GM13977 (cell line): ENCODE measurements at regions not wholly inside any gene's neighbourhood (a gene's known extent, or its start where the extent isn't known, plus 50 kb on each side); places are given as distances from the start of the nearest gene placed in this dataset.

Experiments
- DNase-seq: peaks from one replicate; pipeline ENCODE4 v3.0.0; 2012; ENCODE audit warnings: low spot score
- in situ Hi-C: fragments of 300-500 bp; cut with MboI; formaldehyde crosslinking; loops from one replicate; pipeline ENCODE4 v1.12.0; 2022; ENCODE audit warnings: low sequenced_read_pairs, low pct_unique_long_range_greater_than_20kb, mixed read lengths, inconsistent platforms; ENCODE audit not compliant: unreplicated experiment
- TF ChIP-seq, protein P1 (sequence below): IDR thresholded peaks from 2 replicates; pipeline ENCODE4 v1.5.1; 2012; ENCODE audit warnings: mild to moderate bottlenecking, control low read depth; ENCODE audit not compliant: insufficient read depth; ENCODE audit errors: extremely low read depth, missing control alignments

DNA sequence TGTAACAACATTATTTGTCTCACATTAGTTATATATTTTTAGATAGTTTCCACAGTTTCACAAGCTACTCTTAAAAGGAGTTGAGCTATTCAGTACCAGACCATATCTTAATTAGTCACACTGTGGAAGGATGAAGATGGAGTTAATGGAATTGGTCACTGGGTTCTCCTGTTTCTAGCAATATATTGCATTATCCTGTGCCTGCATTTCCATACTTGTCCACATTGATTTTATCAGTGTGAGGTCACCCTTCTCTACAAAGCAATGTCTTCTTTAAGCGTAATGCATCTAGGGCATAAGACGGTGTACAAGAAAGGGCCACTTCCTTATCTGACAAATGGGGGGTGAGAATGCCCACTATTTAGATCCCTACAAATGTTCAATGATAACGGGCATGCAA is 216.8 kb upstream of the TANK start:
- TF ChIP-seq, protein P1, sequence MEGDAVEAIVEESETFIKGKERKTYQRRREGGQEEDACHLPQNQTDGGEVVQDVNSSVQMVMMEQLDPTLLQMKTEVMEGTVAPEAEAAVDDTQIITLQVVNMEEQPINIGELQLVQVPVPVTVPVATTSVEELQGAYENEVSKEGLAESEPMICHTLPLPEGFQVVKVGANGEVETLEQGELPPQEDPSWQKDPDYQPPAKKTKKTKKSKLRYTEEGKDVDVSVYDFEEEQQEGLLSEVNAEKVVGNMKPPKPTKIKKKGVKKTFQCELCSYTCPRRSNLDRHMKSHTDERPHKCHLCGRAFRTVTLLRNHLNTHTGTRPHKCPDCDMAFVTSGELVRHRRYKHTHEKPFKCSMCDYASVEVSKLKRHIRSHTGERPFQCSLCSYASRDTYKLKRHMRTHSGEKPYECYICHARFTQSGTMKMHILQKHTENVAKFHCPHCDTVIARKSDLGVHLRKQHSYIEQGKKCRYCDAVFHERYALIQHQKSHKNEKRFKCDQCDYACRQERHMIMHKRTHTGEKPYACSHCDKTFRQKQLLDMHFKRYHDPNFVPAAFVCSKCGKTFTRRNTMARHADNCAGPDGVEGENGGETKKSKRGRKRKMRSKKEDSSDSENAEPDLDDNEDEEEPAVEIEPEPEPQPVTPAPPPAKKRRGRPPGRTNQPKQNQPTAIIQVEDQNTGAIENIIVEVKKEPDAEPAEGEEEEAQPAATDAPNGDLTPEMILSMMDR, result no peak
- in situ Hi-C loops, result no loop called here
- no peak for DNase-seq

DNA sequence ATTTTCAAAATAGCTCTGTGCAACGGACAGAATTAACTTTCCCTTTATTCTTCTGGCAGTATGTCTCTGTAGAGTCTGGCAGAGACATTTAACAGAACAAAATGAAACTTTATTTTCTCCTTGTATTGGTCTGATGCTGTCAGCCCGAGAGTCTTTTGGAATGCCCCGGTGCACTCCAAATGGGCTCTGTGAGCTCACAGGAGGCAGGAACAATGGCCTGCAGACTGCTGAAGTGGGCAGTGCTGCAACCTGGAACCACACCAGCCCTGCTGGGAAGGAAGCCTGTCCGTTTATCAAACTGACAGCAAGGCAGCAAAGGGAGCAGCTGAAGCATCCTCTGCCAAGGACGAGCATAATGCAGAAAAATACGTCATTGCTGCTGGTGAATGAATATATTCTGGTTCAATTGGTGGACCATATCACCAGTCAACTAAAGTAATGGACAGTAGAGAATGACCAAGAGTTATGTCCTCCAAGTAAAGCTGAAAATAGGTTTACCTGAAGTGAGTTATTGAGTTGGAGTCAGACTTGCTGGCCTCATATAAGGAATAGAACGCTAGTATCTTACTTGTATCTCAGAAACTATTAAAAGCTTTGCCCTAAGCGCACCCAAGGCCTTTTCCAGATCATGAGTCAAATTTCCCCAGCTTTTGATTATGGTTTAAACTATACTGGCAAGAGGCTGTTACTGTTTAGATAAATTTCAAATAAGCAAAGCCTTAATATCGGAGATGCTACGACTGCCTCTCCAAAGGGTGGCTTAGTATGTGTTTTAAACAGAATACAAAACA is 207.6 kb upstream of the TANK start:
- TF ChIP-seq, protein P1, result no peak
- in situ Hi-C loops, result no loop called here
- DNase-seq, result no peak

DNA sequence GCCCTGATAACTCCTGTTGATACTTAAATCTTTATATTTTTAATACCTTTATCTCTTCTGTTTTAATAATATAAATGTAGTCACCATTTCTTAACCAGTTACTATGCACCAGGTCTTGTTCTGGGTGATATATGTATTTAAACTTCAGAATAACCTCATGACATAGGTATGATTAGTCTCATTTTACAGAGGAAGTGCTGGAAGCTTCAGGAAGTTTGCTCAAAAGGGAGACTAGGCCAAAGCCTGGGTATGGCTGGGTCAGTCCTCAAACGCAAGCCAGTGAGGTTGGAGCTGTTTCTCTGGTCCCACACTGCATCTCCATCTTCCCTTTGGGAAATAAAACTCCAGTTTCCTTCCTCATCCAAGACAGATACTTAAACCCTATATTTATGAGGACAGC is 204.7 kb upstream of the TANK start:
- DNase-seq, result no peak
- in situ Hi-C loops, result no loop called here
- TF ChIP-seq, protein P1, result no peak

DNA sequence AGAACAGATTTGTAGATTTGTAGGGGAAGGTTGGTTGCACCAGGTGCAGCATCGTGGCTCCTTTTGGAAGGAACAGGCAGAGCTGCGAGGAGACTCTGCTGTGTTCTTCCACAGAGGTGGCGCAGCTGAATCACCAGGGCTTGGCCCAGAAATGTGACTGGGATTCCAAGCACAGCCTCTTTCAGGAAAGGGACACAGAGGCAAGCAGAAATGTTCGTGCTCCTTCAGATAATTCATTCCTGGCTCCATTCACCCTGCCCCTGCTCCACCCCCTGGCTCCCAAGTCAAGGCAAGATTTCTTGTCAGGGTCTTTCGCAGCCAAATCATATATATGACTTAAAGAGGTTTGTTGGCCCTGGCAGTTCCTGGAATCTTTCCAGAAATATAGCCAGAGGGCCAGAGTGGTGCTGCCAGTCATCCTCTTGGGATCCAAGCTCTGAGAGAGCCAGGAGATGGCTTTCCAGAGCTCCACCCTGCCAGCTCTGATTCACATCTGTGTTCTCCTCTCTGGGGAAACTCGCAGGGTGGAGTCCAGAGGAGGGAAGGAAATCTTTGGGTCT is 203.9 kb upstream of the TANK start:
- DNase-seq, result no peak
- in situ Hi-C loops, result no loop called here
- TF ChIP-seq, protein P1, result no peak

DNA sequence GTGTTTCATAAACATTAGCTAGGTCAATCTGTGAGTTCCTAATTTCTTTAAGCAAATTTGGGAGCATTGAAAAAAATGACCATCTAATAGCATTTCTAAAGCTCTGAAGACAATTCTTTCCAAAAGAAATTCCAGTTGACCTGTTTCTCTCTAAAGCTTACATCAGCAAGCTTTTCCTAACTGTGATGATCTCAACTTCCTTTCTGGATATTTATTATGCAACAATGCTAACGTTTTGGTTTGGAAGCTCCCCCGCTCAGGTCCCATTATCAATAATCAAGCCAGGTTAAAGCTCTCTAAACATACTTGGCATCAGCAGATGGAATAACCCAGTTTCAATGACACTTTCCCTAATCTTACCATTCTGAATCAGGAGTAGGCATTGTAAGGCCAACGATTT is 196.3 kb upstream of the TANK start:
- no peak for DNase-seq
- in situ Hi-C loops, result no loop called here
- TF ChIP-seq, protein P1, result no peak

DNA sequence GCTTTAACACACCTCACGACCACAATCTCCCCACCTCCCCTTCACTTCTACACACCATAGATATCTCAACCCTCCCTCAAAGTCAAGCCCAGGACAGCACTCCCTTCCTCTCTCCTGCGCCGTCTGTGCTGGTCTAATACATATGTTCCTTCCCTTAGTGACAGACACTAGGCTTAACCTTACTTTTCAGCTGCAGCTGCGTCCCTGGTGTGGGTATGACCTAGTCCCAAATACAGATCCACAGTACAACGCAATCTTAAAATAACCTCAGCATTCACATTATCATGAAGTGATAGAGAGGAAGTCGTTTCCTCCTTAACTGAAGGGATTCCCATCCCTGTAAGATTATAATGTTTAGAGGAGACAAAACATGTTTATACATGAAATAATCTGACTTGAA is 192.7 kb upstream of the TANK start:
- in situ Hi-C loops, result no loop called here
- DNase-seq, result no peak
- TF ChIP-seq, protein P1, result no peak
